ENCODE measurements at regions not wholly inside any gene's neighbourhood (a gene's known extent, or its start where the extent isn't known, plus 50 kb on each side); places are given as distances from the start of the nearest gene placed in this dataset.

DNA sequence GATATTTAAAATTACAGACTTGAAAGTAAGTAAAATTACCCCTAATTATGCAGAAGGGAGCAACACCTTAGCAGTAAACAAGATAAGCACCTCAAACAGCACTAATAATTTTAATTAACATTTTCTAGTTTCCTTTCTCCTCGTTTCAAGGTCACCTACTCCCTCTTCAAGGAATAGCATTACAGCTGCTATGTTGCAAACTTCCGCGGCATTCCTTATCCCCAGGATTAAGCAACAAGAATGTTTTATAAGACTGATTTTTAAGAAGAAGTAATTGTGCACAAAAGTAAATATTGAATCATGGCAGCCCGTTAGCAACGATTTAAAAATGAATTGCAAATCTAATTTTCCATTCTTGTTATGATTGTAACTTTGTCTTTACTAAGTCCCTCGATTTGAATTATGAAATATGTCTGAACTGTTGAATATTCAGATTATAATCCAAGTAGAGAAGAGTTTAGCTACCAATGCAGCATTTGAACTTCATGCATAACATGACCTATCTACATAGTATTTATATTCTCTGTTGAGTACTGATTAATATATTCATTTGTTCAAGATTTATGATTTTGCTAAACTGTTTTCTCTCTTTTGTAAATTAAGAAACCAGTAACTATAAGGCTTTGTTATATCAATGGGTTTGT lies 593.5 kb upstream of the MGMT start:
- DNase-seq (ENCODE audit: low read depth), result no peak
- TF ChIP-seq, protein P1, sequence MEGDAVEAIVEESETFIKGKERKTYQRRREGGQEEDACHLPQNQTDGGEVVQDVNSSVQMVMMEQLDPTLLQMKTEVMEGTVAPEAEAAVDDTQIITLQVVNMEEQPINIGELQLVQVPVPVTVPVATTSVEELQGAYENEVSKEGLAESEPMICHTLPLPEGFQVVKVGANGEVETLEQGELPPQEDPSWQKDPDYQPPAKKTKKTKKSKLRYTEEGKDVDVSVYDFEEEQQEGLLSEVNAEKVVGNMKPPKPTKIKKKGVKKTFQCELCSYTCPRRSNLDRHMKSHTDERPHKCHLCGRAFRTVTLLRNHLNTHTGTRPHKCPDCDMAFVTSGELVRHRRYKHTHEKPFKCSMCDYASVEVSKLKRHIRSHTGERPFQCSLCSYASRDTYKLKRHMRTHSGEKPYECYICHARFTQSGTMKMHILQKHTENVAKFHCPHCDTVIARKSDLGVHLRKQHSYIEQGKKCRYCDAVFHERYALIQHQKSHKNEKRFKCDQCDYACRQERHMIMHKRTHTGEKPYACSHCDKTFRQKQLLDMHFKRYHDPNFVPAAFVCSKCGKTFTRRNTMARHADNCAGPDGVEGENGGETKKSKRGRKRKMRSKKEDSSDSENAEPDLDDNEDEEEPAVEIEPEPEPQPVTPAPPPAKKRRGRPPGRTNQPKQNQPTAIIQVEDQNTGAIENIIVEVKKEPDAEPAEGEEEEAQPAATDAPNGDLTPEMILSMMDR (IDR thresholded peaks at IDR 0.05; ENCODE audit: insufficient read depth, low read length, poor library complexity, severe bottlenecking), result no peak

DNA sequence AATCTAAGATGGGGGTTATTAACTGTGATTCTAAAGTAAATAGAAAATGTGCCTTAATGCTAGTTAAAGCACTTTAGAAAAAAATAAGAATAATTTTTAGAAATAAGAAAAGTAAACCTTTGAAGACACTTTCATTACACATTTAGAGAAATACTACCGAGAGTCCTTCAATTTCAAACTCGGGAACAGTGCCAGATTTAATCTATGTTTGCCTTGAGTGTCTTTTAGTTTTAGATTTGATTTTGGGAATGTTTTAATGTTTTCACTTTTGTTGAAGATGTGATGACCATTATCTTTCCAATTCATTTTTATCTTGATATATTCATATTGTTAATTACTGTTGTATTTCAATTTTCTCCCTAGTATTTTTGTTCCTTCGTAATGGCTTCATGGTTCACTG lies 592.7 kb upstream of the MGMT start:
- TF ChIP-seq, protein P1 (IDR thresholded peaks at IDR 0.05; ENCODE audit: insufficient read depth, low read length, poor library complexity, severe bottlenecking), result no peak
- Histone ChIP-seq H3K27me3 (ENCODE audit: control insufficient read depth, insufficient read depth, low read length) (no peaks in the 10 kb centered on the region), H3K4me3 (ENCODE audit: low read depth, low read length) (no peak overlapping the region), H3K36me3 (ENCODE audit: control insufficient read depth, insufficient read depth, low read length) (no peaks in the 10 kb centered on the region)
- DNase-seq (ENCODE audit: low read depth), result no peak

More for the DNA sequence above, 593.5 kb upstream of the MGMT start:
- H3K36me3 ChIP-seq (ENCODE audit: control insufficient read depth, insufficient read depth, low read length), result no peaks in the 10 kb centered on the region
- no peaks in the 10 kb centered on the region for H3K27me3 ChIP-seq (ENCODE audit: control insufficient read depth, insufficient read depth, low read length)
- H3K4me3 ChIP-seq (ENCODE audit: low read depth, low read length), result no peak overlapping the region

DNA sequence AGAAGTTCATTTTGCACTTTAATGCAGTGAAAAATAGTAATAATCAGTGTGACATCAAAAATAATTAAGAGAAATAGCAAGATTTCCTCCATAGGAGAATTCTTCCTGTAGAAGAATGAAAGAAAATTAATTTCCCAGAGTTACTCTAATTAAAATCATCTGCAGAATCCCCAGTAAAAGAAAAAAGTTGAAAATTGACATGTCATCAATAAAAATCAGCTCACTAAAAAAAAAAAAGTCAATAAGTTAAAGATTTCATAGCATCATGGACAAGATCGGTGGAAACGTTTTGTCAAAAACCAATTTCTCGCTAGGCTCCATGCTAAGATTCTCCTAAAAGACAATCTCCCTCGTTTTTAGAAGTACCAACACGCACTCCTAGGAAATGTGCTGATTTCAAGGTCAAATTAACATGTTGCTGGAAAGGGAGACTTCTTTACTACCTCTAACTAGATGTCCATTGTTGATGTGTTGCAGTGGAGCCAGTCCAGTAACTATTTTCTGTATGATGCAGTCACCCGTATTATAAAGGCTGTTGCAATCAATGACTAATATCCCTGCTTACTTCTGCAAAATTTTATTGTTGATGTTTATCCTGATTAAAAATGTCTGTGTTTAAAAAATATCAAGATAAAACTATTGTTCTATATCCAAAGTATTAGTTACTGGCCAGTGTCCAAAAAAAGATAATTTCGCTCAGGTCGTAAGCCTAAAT lies 591.9 kb upstream of the MGMT start:
- Histone ChIP-seq H3K36me3 (ENCODE audit: control insufficient read depth, insufficient read depth, low read length) (no peaks in the 10 kb centered on the region), H3K27me3 (ENCODE audit: control insufficient read depth, insufficient read depth, low read length) (no peaks in the 10 kb centered on the region), H3K4me3 (ENCODE audit: low read depth, low read length) (no peak overlapping the region)
- DNase-seq (ENCODE audit: low read depth), result no peak
- TF ChIP-seq, protein P1 (IDR thresholded peaks at IDR 0.05; ENCODE audit: insufficient read depth, low read length, poor library complexity, severe bottlenecking), result no peak

DNA sequence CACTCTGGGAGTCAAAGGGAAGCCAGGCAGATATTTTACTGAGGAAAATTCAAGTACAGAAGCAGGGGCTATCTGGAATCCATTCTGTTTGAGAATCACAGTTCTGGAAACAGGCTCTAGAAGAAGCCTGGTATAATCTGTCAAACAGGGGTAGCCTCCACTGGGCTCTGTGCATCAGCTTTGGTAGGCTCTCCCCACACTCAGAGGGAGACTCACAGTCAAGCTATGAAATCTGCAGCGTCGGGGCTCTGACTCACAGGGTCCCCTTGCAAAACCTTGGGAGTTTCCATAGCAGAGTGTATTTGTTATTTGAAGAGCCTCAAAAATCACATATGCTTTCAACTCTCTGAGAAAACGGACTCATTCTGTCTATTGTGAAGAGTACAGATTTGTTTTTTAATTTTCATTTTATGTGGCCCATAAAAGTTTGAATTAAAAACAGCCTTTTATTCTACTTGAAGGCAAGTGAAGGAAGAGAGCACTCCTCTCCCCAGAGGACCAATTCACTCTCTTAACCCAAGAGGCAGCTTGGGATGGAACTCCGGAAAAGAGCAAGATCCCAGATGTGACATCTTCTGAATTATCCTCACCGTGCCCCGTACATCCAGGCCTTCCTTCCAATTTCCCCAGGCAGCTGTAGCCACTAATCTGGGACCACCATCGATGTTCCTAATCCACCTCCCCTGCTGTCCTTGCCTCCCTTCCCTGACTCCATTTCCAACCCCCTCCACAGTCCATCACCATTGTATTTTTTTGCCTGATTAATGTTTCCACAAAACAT lies 590.9 kb upstream of the MGMT start:
- Histone ChIP-seq H3K4me3 (ENCODE audit: low read depth, low read length) (no peak overlapping the region), H3K36me3 (ENCODE audit: control insufficient read depth, insufficient read depth, low read length) (no peaks in the 10 kb centered on the region), H3K27me3 (ENCODE audit: control insufficient read depth, insufficient read depth, low read length) (no peaks in the 10 kb centered on the region)
- DNase-seq (ENCODE audit: low read depth), result no peak
- TF ChIP-seq, protein P1 (IDR thresholded peaks at IDR 0.05; ENCODE audit: insufficient read depth, low read length, poor library complexity, severe bottlenecking), result no peak

DNA sequence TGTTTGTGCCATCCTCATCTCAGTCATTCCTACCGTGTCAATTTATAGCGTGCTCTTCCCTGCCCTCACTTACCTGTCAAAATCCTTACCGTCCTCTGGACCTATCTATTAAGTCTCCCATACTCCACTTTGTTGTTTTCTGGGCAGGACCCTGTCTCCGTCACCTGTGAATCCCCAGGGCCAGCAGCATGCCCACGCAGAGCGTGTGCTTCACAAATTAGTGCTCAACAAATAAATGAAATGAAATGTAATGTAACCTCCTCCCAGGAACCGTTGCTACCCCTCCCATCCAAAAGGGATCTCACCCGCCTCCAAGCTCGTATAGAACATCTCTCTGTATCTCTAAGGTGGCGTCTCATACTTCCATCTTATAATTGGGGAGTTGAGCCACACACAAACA lies 589.9 kb upstream of the MGMT start:
- no peak for DNase-seq (ENCODE audit: low read depth)
- Histone ChIP-seq H3K36me3 (ENCODE audit: control insufficient read depth, insufficient read depth, low read length) (no peaks in the 10 kb centered on the region), H3K27me3 (ENCODE audit: control insufficient read depth, insufficient read depth, low read length) (no peaks in the 10 kb centered on the region)

More for the DNA sequence above, 589.9 kb upstream of the MGMT start:
- no peak overlapping the region for H3K4me3 ChIP-seq (ENCODE audit: low read depth, low read length)
- TF ChIP-seq, protein P1 (IDR thresholded peaks at IDR 0.05; ENCODE audit: insufficient read depth, low read length, poor library complexity, severe bottlenecking), result no peak

Data from kidney epithelial cell (primary cell).